ENCODE measurements at regions not wholly inside any gene's neighbourhood (a gene's known extent, or its start where the extent isn't known, plus 50 kb on each side); places are given as distances from the start of the nearest gene placed in this dataset.

DNA sequence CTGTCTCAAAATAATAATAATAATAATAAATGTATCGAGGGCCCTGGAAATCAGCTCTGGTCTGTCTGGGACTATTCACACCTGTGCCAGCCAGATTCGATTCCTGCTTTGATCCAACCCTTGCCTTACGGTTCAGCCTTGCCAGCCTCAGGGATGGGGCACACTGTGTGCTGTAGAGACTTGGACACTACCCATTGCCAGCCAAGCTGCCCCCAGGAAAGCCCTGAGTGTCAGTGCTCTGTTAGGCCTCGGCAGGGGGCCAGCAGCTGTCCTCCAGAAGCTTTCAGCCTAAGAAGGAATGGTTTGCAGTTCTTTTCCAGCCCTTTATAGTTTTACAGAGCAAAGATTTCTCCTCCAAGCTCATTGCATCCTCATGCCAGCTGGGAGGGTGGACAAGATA, 96.2 kb upstream of the RUNX3 start:
- no peak overlapping the region for H3K4me3 Mint-ChIP-seq
- intact Hi-C loops (cut with micrococcal nuclease): no loop called here
- H3K9me3 Mint-ChIP-seq: no peaks in the 10 kb centered on the region
- H3K4me1 Mint-ChIP-seq (ENCODE audit: low read depth): peaks cover 6% of the 10 kb centered on the region
- H3K36me3 Mint-ChIP-seq (ENCODE audit: low read depth): no peaks in the 10 kb centered on the region
- peaks cover 35% of the 10 kb centered on the region for H3K27me3 Mint-ChIP-seq
- no peak overlapping the region for H3K27ac Mint-ChIP-seq

DNA sequence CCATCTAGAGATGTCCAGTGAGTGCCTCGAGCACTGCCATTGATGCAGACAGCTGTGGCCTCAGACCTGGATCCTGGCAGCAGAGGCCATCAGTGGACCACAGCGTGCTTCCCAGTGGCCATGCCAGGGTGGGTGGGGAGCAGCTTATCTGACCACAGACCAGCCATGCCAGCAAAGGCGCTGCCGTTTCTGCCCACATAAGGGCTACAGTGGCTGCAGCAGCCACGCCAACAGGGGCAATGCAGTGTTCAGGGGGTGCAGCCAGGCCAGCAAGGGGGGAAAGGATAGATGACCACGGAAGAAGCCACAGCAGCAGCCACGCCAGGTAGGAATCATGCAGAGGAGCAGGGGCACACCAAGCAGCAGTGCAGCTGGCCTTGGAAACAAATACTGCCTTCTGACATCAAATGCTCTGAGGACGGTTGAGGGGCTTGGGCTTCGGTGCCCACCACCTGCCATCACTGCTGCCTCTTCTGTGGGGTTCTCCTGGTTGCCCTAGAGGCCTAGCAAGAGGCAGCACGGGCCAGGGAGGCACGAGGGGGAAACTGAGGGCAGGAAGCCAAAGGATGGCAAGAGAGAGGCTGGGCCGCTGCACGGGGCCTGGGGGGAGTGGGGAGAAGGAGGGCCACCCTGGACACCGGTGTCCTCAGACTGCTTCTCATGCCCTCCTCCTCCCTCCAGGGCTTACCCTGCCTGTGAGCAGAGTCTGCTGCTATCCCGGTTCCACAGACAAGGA, 94.7 kb upstream of the RUNX3 start:
- Mint-ChIP-seq H3K36me3 (ENCODE audit: low read depth) (no peaks in the 10 kb centered on the region), H3K9me3 (no peaks in the 10 kb centered on the region), H3K4me1 (ENCODE audit: low read depth) (peaks cover 21% of the 10 kb centered on the region), H3K4me3 (no peak overlapping the region), H3K27me3 (peaks cover 32% of the 10 kb centered on the region), H3K27ac (peak overlapping the region; percentile 58)
- intact Hi-C loops (cut with micrococcal nuclease): no loop called here

DNA sequence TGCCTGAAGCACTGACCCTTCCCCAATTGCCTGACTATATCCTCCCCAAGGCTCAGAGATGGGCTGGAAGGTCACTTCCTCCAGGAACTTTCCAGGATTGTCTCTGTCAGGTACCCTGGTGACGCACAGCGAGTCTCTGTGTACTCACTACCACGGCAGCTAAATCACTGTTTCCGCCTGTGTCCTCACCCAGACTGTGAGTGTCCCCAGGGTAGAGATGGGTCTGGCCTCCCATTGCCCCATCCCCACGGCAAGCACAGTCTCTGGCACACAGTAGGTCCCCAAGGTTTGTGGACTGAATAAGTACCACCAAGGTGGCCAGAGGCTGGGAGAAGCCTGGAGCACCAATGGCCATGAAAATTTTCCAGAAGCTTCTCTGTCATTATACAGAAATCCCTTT, 93.8 kb upstream of the RUNX3 start:
- Mint-ChIP-seq H3K27me3 (peaks cover 27% of the 10 kb centered on the region), H3K27ac (peak overlapping the region; percentile 29)

DNA sequence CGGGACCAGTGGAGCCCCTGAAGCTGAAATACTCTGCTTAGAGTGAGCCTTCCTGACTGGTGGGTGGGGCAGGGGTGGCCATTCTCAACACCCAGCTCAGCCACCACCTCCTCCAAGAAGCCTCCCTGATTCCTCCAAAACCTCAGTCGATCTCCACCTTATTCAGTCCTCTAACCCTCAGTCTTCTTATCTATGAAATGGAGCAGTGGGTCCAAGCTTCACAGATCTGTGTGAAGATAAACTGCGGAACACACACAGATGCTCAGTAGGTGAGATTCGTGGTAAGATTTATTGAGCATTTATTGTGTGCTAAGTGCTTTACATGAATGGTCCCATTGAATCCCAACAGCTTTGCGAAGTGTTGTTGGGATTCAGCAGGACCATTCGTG, 93.1 kb upstream of the RUNX3 start:
- H3K27me3 Mint-ChIP-seq: peaks cover 26% of the 10 kb centered on the region

More for the DNA sequence above, 93.8 kb upstream of the RUNX3 start:
- intact Hi-C loops (cut with micrococcal nuclease): no loop called here
- H3K9me3 Mint-ChIP-seq: no peaks in the 10 kb centered on the region
- peaks cover 29% of the 10 kb centered on the region for H3K4me1 Mint-ChIP-seq (ENCODE audit: low read depth)
- H3K4me3 Mint-ChIP-seq: no peak overlapping the region
- no peaks in the 10 kb centered on the region for H3K36me3 Mint-ChIP-seq (ENCODE audit: low read depth)

DNA sequence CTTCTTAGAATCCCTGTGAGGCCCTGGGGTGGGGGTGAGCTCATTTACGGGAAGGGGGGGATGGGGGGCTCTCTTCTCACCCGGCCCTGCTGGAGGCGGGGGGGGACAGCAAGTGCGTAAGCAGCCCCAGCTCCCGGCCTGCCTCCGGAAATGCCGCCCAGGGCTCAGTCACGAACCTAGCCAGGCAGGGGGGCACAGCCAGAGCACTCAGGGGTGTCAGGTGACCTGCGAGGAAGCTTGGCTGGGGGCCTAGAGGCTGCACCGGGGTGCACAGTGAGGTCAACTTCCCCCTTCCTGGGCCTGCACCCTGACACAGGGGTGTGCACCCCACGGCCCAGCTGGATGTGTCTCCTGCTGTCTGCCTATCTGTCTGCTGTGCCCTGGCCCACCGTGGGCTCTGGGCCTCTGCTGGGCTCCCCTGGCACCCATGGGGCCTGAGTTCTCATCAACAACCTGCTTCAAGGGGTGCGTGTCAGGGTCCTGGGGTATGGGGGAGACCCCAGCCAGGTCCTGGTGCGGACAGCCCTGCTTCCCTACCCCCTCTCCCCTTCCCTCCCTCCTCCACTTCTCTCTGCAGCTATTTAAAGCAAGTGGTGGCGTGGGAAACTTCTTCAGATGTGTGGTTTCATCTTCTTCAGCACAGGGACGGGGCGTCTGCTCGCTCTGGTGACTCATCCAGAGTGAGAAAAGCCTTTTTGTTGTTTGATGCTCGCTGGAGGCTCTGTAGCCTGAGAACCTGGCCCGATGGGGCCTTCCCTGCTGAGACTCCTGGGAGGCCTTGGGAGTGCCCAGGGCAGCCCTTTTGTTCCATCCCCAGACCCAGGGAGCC, 92.5 kb upstream of the RUNX3 start:
- H3K4me3 Mint-ChIP-seq: no peak overlapping the region
- intact Hi-C loops (cut with micrococcal nuclease): loop anchor here (1.0 kb wide), 1 partner anchor 31 kb away; no protein-coding TSS in a partner anchor
- no peaks in the 10 kb centered on the region for H3K36me3 Mint-ChIP-seq (ENCODE audit: low read depth)
- no peaks in the 10 kb centered on the region for H3K9me3 Mint-ChIP-seq
- H3K4me1 Mint-ChIP-seq (ENCODE audit: low read depth): peaks cover 42% of the 10 kb centered on the region
- peak overlapping the region; percentile 76 for H3K27ac Mint-ChIP-seq
- H3K27me3 Mint-ChIP-seq: peaks cover 25% of the 10 kb centered on the region

More for the DNA sequence above, 93.1 kb upstream of the RUNX3 start:
- peaks cover 36% of the 10 kb centered on the region for H3K4me1 Mint-ChIP-seq (ENCODE audit: low read depth)
- no peaks in the 10 kb centered on the region for H3K9me3 Mint-ChIP-seq
- intact Hi-C loops (cut with micrococcal nuclease): no loop called here
- H3K36me3 Mint-ChIP-seq (ENCODE audit: low read depth): no peaks in the 10 kb centered on the region
- H3K4me3 Mint-ChIP-seq: no peak overlapping the region
- peak overlapping the region; percentile 76 for H3K27ac Mint-ChIP-seq

DNA sequence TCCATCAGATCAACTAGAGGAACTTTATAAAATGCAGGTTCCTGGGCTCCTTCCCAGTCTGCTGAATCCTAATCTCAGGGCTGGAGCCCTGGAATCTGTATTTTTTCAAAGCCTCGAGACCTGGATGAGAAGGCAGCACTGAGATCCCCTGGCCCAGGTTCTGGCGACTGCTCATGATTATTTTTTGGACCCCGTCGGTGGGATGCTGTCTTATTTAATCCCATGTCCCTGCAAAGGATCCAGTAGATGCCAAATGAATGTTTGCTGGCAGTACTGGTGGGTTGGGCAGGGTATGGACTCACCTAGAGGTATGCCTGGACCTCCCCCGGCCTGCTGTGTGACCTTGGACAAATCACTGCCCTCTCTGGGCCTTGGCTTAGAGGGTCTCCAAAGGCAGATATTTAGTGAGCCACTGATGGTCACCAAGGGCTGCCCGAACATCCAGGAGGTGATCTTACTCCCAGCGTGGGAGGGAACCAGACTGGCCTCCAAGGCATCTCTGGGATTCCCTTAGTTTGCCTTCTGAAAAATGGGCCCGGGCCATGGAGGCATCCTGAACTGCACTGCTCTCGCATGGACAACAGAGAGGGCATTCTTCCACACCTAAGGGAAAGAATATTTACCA, 91.6 kb upstream of the RUNX3 start:
- no peak overlapping the region for H3K4me3 Mint-ChIP-seq
- intact Hi-C loops (cut with micrococcal nuclease): loop anchor here (1.0 kb wide), 2 partner anchors 8 to 30 kb away; no protein-coding TSS in a partner anchor
- no peaks in the 10 kb centered on the region for H3K9me3 Mint-ChIP-seq
- H3K27ac Mint-ChIP-seq: no peak overlapping the region
- H3K36me3 Mint-ChIP-seq (ENCODE audit: low read depth): no peaks in the 10 kb centered on the region
- peaks cover 29% of the 10 kb centered on the region for H3K27me3 Mint-ChIP-seq
- peaks cover 50% of the 10 kb centered on the region for H3K4me1 Mint-ChIP-seq (ENCODE audit: low read depth)

DNA sequence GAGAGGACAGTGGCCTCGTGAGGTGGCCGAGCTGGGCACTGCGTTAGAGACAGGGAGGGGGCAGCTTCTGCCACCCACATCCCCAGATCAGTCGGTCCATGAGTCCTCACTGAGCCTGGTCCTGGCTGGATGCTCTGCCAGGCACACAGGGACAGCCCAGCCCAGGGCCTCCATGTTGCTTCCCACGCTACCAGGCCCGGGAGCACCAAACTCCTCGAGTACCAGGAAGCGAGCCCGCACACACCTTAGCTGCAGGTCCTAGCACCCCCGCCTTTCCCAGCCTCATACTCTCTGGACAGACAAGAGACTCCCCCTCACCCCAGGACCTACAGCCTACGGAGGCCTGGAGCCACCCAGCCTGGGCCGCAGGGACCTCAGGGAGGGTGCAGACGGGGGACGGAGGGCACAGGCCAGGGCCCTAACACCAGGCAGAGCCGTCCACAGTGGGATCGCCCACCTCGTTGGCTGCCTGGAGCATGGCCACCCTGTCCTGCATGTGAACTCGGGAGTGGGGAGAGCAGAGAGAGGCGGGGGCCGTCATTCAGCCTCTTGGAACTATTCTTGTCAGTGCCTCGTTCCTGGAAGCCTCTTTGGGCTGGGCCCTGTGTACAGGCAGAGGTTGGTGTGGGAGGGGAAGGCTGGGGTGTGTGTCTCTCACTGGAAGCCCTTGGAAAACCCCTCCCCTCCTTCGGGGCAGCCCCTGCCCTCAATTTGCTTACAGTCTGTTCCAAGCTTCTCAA, 90.9 kb upstream of the RUNX3 start:
- peak overlapping the region; percentile 50 for H3K27ac Mint-ChIP-seq
- no peaks in the 10 kb centered on the region for H3K36me3 Mint-ChIP-seq (ENCODE audit: low read depth)
- peaks cover 29% of the 10 kb centered on the region for H3K27me3 Mint-ChIP-seq
- no peak overlapping the region for H3K4me3 Mint-ChIP-seq
- no peaks in the 10 kb centered on the region for H3K9me3 Mint-ChIP-seq
- intact Hi-C loops (cut with micrococcal nuclease): loop anchor here (1.0 kb wide), 1 partner anchor 8 kb away; no protein-coding TSS in a partner anchor
- H3K4me1 Mint-ChIP-seq (ENCODE audit: low read depth): peaks cover 50% of the 10 kb centered on the region

DNA sequence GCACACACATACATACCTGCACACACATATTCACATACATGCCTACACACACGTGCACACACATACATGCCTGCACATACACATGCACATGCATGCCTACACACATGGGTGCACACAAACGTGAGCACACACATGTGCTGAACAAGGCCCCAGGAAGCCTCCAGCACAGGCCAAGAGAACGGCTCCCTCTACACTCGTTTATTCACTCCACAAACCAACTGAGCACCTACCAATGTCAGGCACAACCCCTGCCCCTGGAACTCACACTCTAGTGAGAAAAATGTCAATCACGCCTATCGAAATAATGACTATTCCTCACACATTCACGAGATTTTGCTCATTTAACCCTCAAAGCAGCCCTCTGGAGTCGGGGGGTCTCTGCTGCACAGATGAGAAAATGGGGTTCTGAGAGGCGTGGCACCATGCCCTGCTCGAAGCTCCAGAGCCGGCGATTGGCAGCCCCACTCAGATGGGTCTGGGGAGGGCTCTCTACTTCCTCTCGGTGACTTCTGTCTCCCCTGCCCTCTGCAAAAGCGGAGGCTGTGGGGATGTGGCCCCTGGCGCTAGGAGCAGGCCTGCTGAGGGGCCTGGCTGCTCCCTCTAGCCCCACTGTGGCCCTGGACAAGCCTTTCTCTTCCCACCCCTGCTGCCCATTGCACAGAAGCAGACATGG, 90.2 kb upstream of the RUNX3 start:
- no peak overlapping the region for H3K4me3 Mint-ChIP-seq
- peaks cover 50% of the 10 kb centered on the region for H3K4me1 Mint-ChIP-seq (ENCODE audit: low read depth)
- peak overlapping the region; percentile 50 for H3K27ac Mint-ChIP-seq
- no peaks in the 10 kb centered on the region for H3K36me3 Mint-ChIP-seq (ENCODE audit: low read depth)
- intact Hi-C loops (cut with micrococcal nuclease): no loop called here
- H3K27me3 Mint-ChIP-seq: peaks cover 33% of the 10 kb centered on the region
- no peaks in the 10 kb centered on the region for H3K9me3 Mint-ChIP-seq

DNA sequence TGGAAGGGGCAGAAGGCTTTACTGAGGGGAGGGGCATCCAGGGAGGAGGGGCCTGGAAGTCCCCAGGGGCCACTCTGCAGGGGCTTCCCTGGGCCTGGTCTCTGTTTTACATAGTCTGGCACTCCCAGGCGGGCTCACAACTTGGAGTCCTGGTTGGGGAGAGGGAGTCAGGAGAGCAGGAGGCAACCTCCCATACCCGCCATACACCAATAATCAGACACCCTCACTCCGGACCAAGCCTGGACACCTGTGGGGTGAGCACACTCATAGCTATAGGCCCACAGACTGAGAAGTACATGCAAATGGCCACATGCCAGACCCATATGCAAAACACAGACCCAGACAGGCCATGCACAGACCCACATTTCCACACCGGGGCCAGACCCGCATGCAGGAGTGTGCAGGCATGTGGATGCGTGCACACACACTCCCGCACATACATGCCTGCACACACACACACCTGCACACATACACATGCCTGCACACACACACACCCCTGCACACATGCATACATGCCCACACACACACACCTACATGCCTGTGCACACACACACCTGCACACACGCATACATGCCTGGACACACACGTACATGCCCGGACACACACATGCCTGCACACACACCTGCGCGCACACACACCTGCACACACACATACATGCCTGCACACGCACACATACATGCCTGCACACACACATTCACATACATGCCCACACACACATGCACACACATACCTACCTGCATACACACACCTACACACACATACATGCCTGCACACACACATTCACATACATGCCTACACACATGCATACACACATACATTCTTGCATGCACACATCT, 89.5 kb upstream of the RUNX3 start:
- Mint-ChIP-seq H3K36me3 (ENCODE audit: low read depth) (no peaks in the 10 kb centered on the region), H3K27ac (peak overlapping the region; percentile 48), H3K27me3 (peaks cover 28% of the 10 kb centered on the region), H3K4me1 (ENCODE audit: low read depth) (peaks cover 50% of the 10 kb centered on the region), H3K4me3 (no peak overlapping the region), H3K9me3 (no peaks in the 10 kb centered on the region)
- intact Hi-C loops (cut with micrococcal nuclease): no loop called here

DNA sequence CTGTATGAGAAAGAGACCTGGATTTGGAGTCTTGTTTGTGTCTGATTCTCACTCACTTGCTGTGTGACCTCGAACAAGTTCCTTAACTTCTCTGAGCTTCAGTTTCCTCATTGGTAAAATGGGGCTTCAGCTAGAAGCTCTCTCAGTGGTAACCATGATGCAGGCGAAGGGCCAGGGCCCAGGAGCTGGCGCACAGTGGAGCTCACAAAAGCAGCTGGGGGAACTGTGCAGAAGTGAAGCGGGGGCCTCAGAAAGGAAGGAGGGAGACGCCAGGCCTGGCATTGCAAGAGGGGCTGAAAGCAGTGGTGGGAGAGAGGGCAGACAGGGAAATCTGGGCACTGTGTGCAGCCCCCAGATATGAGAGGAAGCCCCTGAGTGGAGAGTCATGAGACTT, 88.9 kb upstream of the RUNX3 start:
- no peaks in the 10 kb centered on the region for H3K9me3 Mint-ChIP-seq
- H3K36me3 Mint-ChIP-seq (ENCODE audit: low read depth): no peaks in the 10 kb centered on the region
- peaks cover 50% of the 10 kb centered on the region for H3K4me1 Mint-ChIP-seq (ENCODE audit: low read depth)
- peak overlapping the region; percentile 48 for H3K27ac Mint-ChIP-seq
- H3K4me3 Mint-ChIP-seq: no peak overlapping the region
- H3K27me3 Mint-ChIP-seq: peaks cover 25% of the 10 kb centered on the region
- intact Hi-C loops (cut with micrococcal nuclease): no loop called here

DNA sequence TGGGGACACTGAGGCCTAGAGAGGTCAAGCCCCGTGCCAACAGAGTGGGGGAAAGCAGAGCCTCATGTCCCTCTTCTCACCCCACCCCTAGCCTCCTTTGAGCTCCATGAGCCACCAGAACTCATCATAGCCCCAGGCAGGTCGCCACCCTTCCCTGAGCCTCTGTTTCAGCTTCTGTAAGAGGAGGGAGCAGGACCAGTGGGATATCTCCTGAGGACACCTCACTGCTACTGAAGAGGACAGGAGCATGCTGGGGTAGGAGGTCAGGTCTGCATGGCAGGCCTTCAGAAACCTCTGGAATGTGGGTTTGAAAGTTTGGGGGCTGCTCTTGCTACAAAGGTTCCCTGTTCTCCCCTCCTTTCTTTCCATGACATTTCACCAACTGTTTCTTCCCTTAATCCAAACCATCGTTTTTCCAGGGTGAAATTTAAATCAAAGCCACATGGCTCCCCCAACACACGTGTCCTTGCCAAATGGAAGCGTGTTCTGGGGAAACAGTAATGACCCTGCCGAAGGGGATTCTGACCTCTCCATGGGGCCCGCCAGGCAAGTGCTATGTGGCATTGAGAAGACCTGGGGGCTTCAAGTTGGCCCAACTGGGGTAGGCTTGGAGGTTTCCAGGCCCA, 88.1 kb upstream of the RUNX3 start:
- H3K9me3 Mint-ChIP-seq: no peaks in the 10 kb centered on the region
- peak overlapping the region; percentile 27 for H3K27ac Mint-ChIP-seq
- H3K36me3 Mint-ChIP-seq (ENCODE audit: low read depth): no peaks in the 10 kb centered on the region
- intact Hi-C loops (cut with micrococcal nuclease): no loop called here
- peaks cover 25% of the 10 kb centered on the region for H3K27me3 Mint-ChIP-seq
- H3K4me3 Mint-ChIP-seq: no peak overlapping the region
- H3K4me1 Mint-ChIP-seq (ENCODE audit: low read depth): peaks cover 50% of the 10 kb centered on the region

DNA sequence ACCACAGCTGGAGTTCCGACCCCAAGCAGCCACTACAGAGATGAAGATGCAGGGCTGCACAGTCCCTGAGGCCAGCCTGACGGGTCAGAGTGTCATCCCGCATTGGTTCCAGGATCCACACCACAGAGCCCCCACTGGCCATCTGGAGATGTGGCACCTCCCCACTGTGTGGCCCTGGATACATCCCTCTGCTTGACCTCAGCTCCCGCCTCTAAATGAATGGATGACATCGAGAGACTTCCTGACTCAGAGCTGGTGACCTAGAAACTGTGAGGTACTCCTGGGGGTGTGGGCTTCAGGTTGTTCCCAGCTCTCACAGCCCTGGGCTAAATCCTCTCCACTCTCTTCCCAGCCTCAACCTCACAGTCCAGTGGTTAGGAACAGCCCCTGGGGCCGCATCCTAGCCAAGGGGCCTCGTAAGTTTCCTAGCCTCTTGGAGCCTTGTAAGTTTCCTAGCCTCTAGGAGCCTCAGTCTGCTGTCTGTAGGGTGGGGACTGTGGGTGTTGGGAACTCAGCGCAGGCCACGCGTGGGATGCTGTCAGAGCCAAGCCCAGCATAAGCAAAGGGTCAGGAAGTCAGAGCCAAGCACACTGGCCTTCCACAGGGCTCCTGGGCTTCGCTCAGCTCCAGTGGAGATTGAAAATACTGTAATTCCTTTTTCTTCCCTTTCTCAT, 87.5 kb upstream of the RUNX3 start:
- Mint-ChIP-seq H3K36me3 (ENCODE audit: low read depth) (no peaks in the 10 kb centered on the region), H3K27me3 (peaks cover 25% of the 10 kb centered on the region), H3K9me3 (no peaks in the 10 kb centered on the region), H3K4me1 (ENCODE audit: low read depth) (peaks cover 50% of the 10 kb centered on the region), H3K4me3 (no peak overlapping the region), H3K27ac (peak overlapping the region; percentile 27)
- intact Hi-C loops (cut with micrococcal nuclease): no loop called here
